ENCODE measurements at regions not wholly inside any gene's neighbourhood (a gene's known extent, or its start where the extent isn't known, plus 50 kb on each side); places are given as distances from the start of the nearest gene placed in this dataset.

DNA sequence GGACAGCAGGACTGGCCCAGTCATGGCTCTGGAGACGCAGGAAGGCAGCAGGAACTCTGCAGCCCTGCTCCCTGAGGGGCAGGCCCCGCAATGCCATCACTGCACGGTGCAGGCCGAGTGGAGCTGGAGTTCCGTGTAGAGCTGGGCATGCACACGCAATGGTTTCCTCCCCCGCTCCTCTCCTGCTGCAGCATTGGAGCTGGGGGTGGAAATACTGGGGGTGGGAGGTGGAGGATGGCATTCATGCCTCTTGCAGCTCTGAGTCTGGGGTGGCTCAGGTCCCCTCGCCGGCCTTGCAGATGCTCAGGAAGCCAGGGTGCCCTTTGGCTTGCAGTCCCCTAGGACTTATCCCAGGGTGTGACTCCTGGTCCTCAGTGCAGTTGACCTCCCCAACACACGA lies 78.3 kb upstream of the ASB18 start:
- DNase-seq (ENCODE audit: low spot score) (no peak), FAIRE-seq (no peak), ATAC-seq (no peak; the same call in 2 of the 3 replicates)
- no peak overlapping the region for H3K4me3 ChIP-seq (replicated peaks in 1 of 3; ENCODE audit: insufficient read depth in 1 of 3, low read depth in 2 of 3, low read length in 3 of 3)
- H3K36me3 ChIP-seq (replicated peaks in 1 of 2; ENCODE audit: control insufficient read depth in 1 of 2, insufficient read depth in 2 of 2, low read length in 2 of 2) = no peaks in the 10 kb centered on the region
- TF ChIP-seq NBN (conservative IDR thresholded peaks at IDR 0.05) (no peak), ARHGAP35 (CRISPR knock-in tag; IDR thresholded peaks at IDR 0.05; ENCODE audit: borderline replicate concordance) (no peak), TSC22D2 (CRISPR knock-in tag; IDR thresholded peaks at IDR 0.05; ENCODE audit: borderline replicate concordance) (no peak), CCDC6 (CRISPR knock-in tag; IDR thresholded peaks at IDR 0.05) (no peak), SAFB2 (CRISPR knock-in tag; IDR thresholded peaks at IDR 0.05; ENCODE audit: borderline replicate concordance, low read depth) (no peak), NFATC3 (CRISPR knock-in tag; IDR thresholded peaks at IDR 0.05) (no peak), THAP11 (CRISPR knock-in tag; IDR thresholded peaks at IDR 0.05) (no peak), BORCS8-MEF2B (CRISPR knock-in tag; IDR thresholded peaks at IDR 0.05) (no peak), ZNF317 (CRISPR knock-in tag; IDR thresholded peaks at IDR 0.05) (no peak), STAT5B (CRISPR knock-in tag; IDR thresholded peaks at IDR 0.05) (no peak), SMAD3 (CRISPR knock-in tag; IDR thresholded peaks at IDR 0.05) (no peak), ZEB1 (IDR thresholded peaks at IDR 0.05; ENCODE audit: insufficient replicate concordance, low read depth) (no peak), BHLHE40 (IDR thresholded peaks at IDR 0.05; ENCODE audit: low read length) (no peak), TOE1 (CRISPR knock-in tag; IDR thresholded peaks at IDR 0.05) (no peak), ZNF33B (CRISPR knock-in tag; IDR thresholded peaks at IDR 0.05) (no peak), TCF12 (IDR thresholded peaks at IDR 0.05) (no peak), TCF12 (CRISPR knock-in tag; IDR thresholded peaks at IDR 0.05) (no peak)
- TF ChIP-seq, protein P1, sequence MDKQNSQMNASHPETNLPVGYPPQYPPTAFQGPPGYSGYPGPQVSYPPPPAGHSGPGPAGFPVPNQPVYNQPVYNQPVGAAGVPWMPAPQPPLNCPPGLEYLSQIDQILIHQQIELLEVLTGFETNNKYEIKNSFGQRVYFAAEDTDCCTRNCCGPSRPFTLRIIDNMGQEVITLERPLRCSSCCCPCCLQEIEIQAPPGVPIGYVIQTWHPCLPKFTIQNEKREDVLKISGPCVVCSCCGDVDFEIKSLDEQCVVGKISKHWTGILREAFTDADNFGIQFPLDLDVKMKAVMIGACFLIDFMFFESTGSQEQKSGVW (CRISPR knock-in tag; IDR thresholded peaks at IDR 0.05; ENCODE audit: borderline replicate concordance) = no peak
- TF ChIP-seq, protein P2, sequence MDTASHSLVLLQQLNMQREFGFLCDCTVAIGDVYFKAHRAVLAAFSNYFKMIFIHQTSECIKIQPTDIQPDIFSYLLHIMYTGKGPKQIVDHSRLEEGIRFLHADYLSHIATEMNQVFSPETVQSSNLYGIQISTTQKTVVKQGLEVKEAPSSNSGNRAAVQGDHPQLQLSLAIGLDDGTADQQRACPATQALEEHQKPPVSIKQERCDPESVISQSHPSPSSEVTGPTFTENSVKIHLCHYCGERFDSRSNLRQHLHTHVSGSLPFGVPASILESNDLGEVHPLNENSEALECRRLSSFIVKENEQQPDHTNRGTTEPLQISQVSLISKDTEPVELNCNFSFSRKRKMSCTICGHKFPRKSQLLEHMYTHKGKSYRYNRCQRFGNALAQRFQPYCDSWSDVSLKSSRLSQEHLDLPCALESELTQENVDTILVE (CRISPR knock-in tag; IDR thresholded peaks at IDR 0.05) = no peak
- TF ChIP-seq, protein P3, sequence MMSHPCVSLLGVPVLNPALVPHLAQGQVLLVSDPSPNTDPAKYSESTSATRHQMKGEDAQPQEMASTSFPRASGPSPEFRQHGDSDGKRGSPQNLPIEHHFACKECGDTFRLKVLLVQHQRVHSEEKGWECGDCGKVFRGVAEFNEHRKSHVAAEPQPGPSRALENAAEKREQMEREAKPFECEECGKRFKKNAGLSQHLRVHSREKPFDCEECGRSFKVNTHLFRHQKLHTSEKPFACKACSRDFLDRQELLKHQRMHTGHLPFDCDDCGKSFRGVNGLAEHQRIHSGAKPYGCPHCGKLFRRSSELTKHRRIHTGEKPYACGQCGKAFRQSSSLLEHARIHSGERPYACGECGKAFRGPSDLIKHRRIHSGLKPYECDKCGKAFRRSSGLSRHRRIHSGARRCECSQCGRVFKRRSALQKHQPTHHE (CRISPR knock-in tag; IDR thresholded peaks at IDR 0.05; ENCODE audit: borderline replicate concordance) = no peak
- H2AFZ ChIP-seq (ENCODE audit: low read length) = no peak overlapping the region
- H3K4me2 ChIP-seq (ENCODE audit: low read depth, low read length) = no peak overlapping the region
- no peaks in the 10 kb centered on the region for H3K79me2 ChIP-seq (ENCODE audit: insufficient read depth, low read length)
- H3K9ac ChIP-seq (ENCODE audit: insufficient read depth, low read depth, low read length) = no peak overlapping the region
- no peaks in the 10 kb centered on the region for H4K20me1 ChIP-seq (ENCODE audit: insufficient read depth, low read length)
- in situ Hi-C loops (cut with HindIII; ENCODE audit: extremely low pct_ligation_motif_present, low pct_unique_long_range_greater_than_20kb) = no loop called here
- intact Hi-C loops (cut with micrococcal nuclease; ENCODE audit: unreplicated experiment) = loop anchor here (2.0 kb wide), 1 partner anchor 718 kb away; no protein-coding TSS in a partner anchor
- CTCF ChIA-PET (ENCODE audit: low intra/inter-chr PET ratio, low total read pairs) = interaction anchor here (1.7 kb wide), 1 partner anchor 730 kb away, joined by 19 read pairs; no protein-coding TSS in a partner anchor
- H3K27ac ChIP-seq (ENCODE audit: extremely low read length, insufficient read depth, low read length) = no peak overlapping the region
- no TSS peak for BruUV-seq (replicated peaks)
- H3K4me1 ChIP-seq (ENCODE audit: insufficient read depth, low read length) = peaks cover 5% of the 10 kb centered on the region
- H3K9me3 ChIP-seq (ENCODE audit: low read length) = no peaks in the 10 kb centered on the region
- 36% methylated on average over 7 of the region's 10 CpGs for WGBS (ENCODE audit: low lambda C conversion rate)
- peaks cover 3 to 37% of the 10 kb centered on the region in 2 experiments; a peak in 4 of 5 replicates for H3K27me3 ChIP-seq (ENCODE audit: control insufficient read depth in 1 of 2, insufficient read depth in 2 of 2, low read length in 2 of 2)
- POLR2A ChIA-PET = no interaction called here
